Iris pigment epithelial cell (primary cell): ENCODE measurements at regions not wholly inside any gene's neighbourhood (a gene's known extent, or its start where the extent isn't known, plus 50 kb on each side); places are given as distances from the start of the nearest gene placed in this dataset.

ENCODE experiments used
- DNase-seq: peaks from one replicate; pipeline ENCODE4 v3.0.0-alpha.2; 2011; ENCODE audit warnings: low read depth

DNA sequence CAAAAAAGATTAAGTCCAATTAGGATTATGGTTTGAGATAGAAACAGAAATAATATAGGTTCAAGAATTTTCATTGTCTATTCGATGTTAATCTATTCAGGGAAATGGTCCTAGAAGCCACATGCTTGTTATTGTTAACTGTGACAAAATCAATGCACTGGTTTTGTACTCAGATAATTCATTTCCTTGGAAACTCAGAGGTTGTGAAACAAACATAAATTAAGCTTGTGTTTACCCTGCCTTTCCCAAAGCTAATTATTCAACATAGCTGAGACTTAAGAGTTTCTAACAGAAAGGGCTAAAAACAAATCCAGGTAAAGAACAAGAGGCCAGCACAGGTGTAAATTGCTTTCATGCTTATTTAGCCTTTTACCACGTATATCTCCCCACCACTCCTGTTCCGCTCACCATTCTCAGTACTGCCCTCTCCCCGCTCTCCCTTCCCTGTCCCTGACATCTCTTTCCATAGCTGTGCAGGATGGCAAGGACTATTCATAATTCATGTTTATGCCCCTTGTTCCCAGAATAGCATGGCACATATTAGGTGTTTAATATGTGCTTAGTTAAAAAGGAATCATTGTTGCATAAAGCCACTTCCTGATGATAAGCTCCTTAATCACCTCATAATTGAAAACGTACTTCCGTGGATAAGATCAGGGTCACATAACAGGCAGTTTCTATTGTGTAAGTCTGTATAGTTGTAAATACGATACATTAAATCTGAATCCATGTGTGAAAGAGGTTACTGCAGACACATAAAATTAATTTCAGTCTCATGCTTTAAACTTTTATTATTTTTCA, 131.8 kb upstream of the USP15 start:
- no peak for DNase-seq

DNA sequence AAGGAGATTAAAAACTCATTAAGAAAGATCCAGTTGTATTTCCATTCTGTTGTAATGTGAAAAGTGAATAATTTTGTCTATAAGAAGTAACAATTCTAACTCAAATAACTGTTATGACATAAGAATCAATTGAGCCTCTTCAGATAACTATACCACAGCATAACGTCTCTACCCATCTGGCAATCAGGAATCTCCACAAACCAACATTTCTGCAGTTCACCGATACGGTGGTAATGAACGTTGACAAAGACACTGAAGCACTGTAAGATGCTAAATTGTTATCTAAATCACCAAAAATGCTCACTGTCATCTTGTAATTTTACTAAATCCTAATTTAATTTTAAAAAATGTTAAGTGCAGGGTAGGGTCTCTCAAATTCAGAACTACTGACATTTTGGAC, 130.9 kb upstream of the USP15 start:
- no peak for DNase-seq

DNA sequence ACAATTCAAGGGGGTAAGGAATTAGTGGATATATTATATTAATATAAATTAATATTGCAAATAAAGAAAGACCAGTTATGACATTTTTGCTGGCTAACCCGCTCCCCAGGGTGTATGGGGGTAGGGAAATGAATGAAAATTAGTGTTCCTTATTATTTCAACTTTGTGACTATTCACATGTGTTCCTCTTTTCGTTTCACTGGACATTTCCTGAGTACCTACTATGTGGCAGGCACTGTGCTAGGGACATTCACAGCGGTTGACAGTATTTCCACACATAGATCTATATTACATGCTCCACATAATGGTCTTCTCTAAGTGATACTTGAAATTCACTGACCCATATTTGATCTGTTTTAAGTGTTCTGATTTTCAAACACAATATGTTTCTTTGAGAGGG, 129.8 kb upstream of the USP15 start:
- DNase-seq = no peak

DNA sequence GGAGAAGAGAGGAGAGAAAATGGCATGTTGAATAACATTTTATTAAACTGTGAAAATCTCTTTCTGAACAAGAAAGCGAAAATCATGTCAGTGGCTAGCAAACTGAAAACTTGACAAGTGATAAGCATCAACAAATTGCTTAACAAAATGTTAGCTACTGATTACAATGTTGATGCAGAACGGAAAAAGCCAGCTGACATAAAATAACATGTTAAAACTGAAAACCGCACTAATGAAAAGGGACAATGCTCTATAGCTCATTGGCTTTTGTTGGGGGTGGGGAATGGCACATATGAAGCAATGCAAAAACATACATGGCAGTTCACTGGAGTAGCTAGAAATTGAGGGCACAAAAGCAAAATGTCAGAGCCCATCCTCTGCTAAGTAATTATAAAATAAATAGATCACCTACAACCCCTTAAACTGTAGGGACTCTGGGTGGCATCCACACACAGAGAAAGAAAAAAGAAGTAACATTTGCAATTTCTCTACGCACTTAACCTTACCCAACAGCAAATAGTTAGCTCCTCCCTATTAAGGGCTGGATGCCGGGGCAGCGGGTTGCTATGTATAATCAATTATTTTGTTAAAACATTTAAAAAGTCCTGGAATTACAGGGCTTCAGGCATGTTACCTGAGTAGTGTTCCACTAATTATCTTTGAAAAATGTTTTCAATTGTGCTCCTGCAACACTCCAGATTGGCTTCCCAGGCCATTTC, 129.2 kb upstream of the USP15 start:
- no peak for DNase-seq

DNA sequence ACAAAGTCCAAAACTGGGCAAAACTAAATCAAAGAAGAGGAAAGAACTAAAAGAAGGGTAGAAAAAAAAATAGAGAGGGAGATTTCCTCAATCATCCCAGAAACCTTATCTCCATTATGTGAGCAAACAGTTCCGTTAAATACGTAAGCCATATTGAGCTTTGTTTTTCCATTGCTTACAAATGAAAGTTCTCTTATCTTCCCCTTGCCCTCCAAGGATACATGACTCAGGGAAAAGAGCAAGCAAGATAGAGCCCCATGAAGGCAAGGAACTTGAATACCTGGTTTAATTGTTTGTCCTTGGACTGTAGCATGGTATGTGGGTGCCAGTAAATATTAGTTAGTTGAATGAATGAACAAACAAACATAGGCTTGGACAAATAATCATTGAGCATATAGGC, 126.8 kb upstream of the USP15 start:
- no peak for DNase-seq

DNA sequence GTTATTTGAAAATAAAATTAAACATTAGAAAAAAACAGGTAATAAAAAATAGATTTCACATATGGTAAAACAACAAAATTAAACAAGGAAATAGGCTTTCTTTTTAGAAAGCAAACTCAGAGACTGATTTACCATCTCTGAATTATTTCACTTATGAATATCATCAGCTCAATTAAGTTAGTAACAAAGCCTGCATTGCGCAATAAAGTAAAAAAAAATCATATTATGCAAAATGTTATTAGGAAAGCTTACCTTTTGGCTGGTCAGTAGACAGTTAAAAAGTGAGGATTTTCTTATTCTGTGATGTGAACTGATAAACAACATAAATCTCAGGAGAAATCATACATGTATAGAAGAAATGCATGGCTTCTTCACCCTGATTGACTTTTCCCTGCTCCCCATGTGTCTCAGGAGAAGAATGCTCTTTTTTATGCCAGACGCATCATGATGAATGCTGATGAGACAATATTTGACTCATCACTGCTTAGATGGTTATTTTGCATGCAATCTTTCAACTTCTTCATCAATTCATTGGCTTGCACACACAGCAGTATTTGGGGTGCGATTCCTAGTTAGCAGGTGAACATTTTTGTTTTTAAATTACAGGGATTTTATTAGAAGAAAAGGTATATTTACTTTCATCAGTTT, 124.5 kb upstream of the USP15 start:
- DNase-seq = no peak

DNA sequence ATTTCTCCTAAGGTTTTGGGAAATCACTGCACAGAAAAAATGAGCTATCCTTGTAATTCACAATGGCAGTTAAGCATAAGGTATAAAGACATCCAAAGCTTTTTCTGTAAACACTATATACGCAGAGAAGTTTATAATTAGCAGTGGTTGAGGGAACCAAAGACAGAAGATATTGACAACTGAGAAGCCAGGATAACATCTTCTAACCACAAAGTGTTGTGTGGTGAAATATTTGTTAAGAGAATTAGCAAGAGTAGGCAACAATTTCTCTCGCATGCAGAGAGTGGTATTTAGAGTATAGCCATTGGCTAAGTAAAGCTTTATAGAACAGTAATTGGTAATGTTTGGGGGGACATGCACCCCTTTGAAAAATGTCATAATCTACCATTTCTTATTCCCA, 123.7 kb upstream of the USP15 start:
- DNase-seq = no peak

DNA sequence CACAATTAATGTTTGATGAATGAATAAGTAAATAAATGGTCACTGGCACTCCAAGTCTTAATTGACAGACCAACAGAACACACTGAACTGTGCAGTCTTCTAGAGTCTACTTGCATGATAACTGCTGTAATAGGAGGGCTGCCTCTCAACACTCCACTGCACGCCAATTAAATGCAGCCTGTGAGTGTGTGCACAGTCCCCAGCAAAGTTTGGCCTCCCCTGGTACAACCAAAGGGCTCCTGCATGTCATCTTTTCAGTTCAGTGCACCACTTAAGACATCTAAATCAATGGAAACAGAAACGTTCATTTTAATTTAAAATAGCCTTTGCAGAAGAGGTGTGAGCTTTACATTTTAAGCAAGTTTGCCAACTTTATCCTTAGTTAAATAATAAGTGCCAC, 121.7 kb upstream of the USP15 start:
- no peak for DNase-seq

DNA sequence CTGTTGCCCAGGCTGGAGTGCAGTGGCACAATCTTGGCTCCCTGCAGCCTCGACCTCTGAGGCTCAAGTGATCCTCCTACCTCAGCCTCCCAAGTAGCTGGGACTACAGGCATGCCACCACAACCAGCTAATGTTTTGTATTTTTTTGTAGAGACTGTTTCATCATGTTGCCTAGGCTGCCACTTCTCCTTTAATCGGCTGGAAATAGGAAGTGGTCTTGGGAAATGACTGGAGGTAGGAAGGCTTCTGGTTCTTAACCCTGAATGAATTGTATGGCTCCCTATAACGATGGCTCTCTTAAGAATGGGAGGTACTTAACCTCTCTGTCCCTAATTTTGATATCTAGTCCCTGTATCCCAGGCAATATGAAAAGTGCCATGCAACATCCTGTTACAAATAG, 113.9 kb upstream of the USP15 start:
- no peak for DNase-seq

DNA sequence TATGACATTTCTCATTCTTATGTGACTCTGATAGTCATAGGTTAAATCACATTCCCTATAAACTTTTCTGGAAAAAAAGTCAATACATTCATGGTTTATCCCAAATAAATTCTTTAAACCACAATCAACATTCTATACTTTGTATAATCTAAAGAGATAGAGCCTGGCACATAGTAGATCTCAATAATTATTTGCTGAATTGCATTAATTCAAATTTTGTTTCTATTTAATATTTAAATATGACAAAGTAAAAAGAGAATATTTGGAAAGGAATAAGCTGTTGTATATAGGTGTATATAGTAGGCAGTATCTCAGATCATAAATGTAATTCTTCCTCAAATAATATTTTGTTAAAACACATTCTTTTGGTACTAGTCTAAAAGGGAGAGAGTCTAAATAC, 102.2 kb upstream of the USP15 start:
- no peak for DNase-seq

DNA sequence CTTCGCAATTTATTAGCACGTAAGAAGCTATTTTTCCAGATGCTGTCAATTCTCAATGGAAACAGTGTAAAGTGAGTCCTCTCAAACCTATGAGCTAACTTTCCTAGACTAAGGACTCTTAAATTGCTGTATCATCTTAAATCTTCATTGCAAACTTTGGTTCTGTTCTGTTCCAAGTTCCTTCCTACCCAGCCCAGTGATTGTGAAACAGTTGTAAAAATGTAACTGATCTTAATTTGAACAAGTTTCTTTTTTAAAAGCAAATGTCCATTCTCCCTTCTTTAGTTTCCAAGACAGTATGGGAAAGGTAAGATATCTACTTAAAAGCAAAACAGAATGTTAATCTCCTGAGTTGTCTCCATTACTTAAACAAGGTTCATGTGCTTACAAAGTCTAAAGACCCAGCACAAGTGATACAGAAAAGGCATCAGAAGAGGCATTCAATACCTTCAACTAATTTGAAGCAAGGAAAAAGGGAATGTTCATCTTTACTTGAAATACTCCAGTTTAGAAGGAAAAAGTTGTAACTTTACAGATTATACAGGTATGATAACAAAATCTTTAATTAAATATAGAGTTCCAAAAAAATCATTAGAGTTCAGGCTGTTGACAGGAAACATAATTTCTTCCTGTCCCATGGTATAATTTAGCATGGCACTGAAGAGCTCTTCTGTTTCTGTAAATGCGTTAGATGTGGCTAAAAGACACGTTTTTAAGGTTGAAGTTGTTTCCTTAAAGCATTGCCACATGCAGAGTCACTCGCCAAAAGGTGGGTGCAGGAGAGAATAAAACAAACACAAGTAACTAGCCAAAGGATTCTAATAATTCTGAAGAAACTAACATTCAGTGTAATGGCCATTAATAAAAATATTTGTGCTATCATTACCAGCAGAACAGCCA, 101.5 kb upstream of the USP15 start:
- DNase-seq = no peak

DNA sequence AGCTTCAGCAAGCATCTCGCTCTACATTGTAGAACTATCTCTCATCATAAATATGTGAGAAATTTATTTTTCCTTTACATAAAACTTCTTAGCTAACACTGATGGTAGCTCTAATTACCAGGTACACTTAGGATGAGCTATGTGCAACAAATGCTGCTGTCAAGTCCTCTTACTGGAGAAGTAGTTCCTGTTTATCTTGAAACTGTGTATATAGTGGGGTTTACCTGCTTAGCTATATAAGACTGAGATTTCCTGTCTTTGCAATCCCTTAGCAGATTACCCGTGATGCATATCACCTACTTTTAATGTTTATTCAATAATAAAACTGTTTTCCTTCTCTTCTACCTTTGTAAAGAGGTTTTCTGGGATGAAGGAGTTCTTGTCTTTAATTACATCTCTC, 98.0 kb upstream of the USP15 start:
- DNase-seq = no peak

DNA sequence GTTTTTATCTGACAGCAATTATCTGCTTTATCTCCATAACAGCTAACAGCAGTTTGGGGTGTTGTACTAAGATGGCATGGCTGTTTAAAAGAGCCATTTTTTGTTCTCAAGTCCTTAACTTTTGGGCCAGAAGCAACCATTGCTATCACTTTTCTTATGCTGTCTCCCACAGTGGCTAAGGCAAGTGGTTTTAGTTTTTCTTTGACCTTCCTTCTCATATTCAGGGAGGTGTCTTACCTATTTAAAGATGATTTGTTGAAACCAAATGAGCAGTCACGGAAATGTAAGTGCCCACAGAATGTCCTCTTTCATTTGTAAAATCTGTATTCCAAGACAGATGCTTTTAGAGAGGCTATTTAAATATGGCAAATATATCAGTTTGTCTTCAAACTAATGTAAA, 96.8 kb upstream of the USP15 start:
- no peak for DNase-seq

DNA sequence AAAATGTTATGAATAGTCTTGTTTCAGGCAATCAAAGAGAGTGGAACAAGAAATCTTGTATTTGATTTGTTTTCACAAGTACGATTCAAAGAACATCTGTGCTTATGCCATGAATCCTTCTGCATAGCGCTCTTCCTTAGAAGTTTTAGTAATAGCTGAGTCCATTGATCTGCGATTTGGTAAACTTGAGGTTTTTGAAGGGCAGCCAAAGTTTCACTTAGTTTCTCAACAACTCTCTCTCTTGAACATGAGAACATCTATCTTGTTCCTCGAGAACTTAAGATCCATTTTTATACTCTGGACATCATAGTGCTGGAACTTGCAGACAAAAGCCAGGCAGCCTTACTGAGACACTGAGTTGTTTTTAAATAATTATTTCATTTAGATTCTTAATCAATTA, 96.2 kb upstream of the USP15 start:
- no peak for DNase-seq

DNA sequence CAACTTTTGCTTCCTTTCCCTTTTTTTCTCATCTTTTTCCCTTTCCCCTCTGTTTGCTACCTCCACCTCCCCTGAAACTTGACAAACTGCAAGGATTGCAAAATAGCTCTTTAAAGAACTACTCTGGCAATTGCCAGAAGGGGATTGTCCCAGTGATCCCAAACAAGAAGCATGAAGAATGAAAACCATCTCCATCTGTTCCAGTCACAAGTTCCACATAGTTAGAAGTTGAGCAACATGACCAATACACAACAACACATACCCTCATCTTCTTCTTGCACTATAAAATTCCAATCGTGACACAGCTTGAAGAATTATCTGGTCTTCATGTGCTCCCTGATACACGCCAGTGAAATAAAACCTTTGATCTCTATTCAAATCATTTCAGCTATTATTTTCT, 93.7 kb upstream of the USP15 start:
- DNase-seq = peak; percentile 1

DNA sequence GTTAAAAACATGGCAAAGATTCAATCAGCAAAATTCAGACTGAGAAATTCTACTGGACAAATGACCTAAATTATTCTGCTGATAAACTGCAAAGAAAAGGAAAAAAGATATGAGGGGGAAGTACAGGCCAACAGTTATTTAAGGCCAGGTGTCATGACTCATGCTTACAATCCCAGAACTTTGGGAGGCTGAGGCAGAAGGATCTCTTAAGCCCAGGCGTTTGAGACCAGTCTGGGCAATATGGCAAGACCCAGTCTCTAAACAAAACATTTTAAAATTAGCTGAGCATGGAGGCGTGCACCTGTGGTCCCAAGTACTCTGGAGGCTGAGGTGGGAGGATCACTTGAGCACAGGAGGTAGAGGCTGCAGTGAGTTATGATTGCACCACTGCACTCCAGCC, 91.8 kb upstream of the USP15 start:
- DNase-seq = no peak

DNA sequence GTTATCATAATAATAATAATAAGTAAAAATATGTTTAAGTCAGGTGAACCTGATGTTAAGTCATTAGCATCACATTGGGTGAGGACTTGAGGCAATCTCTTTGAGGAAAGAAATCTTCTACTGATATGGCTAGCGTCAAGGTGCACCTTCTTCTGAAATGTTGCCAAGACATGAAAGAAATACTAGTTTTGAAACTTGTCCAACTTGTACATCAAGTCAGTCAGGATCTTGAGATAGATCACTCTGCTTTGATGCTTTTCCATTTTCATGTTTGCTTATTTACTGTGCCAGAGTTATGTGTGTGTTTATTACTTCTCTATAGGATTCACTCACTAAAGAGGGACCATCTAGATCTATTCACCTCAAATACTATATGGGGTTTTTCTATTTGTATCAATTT, 90.0 kb upstream of the USP15 start:
- DNase-seq = no peak

DNA sequence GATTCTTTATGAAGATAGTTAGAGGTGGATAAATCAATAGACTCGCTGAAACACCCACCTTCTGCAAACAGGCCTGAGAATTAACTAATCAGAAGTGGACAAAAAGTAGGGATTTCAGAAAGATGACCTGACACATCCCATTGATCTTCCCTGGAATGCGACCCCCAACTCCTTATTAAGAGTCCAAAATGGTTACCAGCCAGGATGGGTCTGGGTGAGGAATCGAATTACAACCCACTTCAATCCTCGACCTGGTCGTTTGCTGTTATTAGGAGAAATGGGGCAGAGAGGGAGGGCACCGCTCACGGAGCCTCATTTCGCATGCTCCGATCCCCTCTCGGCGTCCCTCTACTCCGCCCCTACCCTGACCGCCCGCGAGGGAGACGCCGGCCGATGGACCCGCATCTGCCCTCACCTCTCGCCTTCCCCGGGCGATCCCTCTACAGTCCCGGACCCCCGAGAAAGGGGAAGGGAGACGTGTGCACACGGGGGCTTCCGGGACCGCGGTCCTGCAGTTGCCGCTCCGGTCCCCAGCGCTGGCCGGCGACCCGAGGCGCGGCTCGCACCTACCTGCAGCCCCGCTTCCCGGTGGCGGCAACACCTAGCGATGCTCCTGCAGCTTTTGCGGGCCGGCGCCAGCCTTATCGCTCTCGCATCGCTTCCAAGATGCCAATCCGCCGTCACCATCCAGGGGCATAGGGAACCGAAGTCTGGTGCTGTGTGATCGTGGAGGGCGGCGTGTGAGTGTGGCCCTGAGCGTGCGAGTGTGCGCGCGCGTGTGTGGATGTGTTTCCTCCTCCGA, 69.3 kb upstream of the USP15 start:
- no peak for DNase-seq

DNA sequence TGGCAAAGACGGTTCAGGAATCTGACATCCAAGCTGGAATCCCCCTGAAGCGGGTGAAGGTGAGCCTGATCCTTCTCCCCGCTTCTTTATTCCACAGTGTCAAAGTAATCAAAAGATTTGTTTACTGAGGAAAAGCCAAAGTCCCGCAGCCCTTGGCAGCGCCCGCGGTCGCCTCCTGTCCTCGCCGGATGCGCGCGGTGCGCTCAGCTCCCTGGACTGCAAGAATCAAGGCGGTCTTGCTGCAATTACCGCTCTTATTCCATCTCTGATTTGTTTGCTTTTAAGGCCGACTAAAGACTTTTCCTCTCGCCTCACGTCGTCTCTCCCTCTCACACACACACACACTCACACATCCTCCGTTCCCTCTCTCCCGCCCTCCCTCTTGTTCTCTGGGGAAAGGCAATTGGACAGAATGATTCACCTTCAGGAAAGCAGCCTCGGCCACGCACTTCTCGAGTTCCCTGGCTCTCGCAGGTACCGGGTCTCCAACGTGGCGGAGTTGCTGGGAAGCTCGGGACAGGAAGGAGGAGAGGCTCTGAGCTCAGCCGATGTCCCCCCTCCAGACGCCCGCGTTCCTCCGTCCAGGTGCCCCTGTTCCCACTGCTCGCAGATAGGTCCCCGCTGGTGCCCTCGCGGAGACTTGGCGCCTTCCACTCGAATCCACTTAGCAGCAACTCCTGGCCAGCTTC, 68.6 kb upstream of the USP15 start:
- DNase-seq = peak; percentile 31

DNA sequence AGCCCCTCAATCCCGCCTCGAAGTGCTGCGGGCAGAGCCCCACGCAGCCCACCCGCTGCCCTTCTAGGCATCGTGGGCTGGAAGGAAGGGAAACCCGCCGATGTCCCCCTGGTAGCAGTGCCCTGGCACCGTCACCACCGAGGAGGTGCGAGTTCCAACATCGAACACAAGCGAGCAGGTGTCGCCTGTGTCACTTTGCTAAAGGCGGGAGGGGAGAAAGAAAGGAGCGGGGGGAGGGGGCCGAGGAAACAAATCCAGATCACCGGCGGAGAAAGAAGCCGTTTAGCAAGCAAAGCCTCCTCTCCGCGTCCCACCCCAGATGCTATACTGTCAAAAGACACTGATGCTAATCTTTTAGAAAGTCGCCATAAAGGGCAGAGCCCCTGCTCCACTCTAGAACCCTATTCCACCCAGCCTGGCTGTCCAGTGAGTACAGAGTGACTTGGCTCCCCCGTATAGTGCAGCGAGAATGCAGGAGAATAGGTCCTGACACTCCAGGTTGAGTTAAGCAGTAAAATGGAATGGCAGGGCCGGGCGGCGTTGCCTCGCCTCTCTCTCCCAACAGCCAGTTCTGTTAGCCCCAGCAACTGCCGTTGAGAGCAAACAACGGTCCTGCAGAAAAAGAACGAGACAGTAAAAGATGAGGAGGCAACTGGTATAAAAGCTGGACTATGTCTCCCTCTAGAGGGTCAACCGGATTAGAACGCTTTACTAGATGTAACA, 67.9 kb upstream of the USP15 start:
- peak; percentile 84 for DNase-seq
